GM06990 (cell line): ENCODE measurements at regions not wholly inside any gene's neighbourhood (a gene's known extent, or its start where the extent isn't known, plus 50 kb on each side); places are given as distances from the start of the nearest gene placed in this dataset.

Source experiments
- DNase-seq: peaks from one replicate; pipeline ENCODE4 v3.0.0-alpha.2; 2011; ENCODE audit not compliant: insufficient read length; ENCODE audit errors: extremely low read depth
- H3K27me3 ChIP-seq: replicated peaks from 2 replicates; pipeline ENCODE4 v1.6.0; 2011; ENCODE audit warnings: low read length; ENCODE audit not compliant: control insufficient read depth, insufficient read depth
- H3K36me3 ChIP-seq: 2 replicates; pipeline ENCODE4 v1.5.1; 2011; ENCODE audit warnings: low read length; ENCODE audit not compliant: control insufficient read depth, insufficient read depth
- H3K4me3 ChIP-seq: replicated peaks from 2 replicates; pipeline ENCODE4 v1.5.1; 2011; ENCODE audit warnings: low read depth, mild to moderate bottlenecking, control low read depth, low read length
- CTCF ChIP-seq: IDR thresholded peaks from 2 replicates; pipeline ENCODE4 v1.5.1; 2011; ENCODE audit warnings: low read length, control low read depth, mild to moderate bottlenecking, inconsistent platforms; ENCODE audit not compliant: insufficient read depth, poor library complexity, severe bottlenecking

- Histone ChIP-seq H3K27me3 (no peaks in the 10 kb centered on the region), H3K4me3 (no peak overlapping the region), H3K36me3 (no peaks in the 10 kb centered on the region)
- no peak for TF ChIP-seq CTCF
- no peak for DNase-seq
Measured at GRCh38 chr20:24819331-24819965, 129.6 kb upstream of the CST7 start.

GRCh38 chr20:24820345-24820744 lies 128.7 kb upstream of the CST7 start:
- DNase-seq, result no peak
- no peak for TF ChIP-seq CTCF

GRCh38 chr20:24821391-24821790 lies 127.7 kb upstream of the CST7 start:
- TF ChIP-seq CTCF, result no peak
- Histone ChIP-seq H3K4me3 (no peak overlapping the region), H3K36me3 (no peaks in the 10 kb centered on the region), H3K27me3 (no peaks in the 10 kb centered on the region)
- no peak for DNase-seq

More at GRCh38 chr20:24820345-24820744, 128.7 kb upstream of the CST7 start:
- Histone ChIP-seq H3K36me3 (no peaks in the 10 kb centered on the region), H3K4me3 (no peak overlapping the region), H3K27me3 (no peaks in the 10 kb centered on the region)

GRCh38 chr20:24823176-24823784 lies 125.8 kb upstream of the CST7 start:
- Histone ChIP-seq H3K27me3 (no peaks in the 10 kb centered on the region), H3K4me3 (no peak overlapping the region), H3K36me3 (no peaks in the 10 kb centered on the region)
- TF ChIP-seq CTCF, result no peak
- no peak for DNase-seq

GRCh38 chr20:24823989-24824693 lies 124.9 kb upstream of the CST7 start:
- DNase-seq, result no peak
- H3K27me3 ChIP-seq, result no peaks in the 10 kb centered on the region
- TF ChIP-seq CTCF, result no peak
- no peak overlapping the region for H3K4me3 ChIP-seq
- H3K36me3 ChIP-seq, result no peaks in the 10 kb centered on the region
